GM12865 (cell line): ENCODE measurements at regions not wholly inside any gene's neighbourhood (a gene's known extent, or its start where the extent isn't known, plus 50 kb on each side); places are given as distances from the start of the nearest gene placed in this dataset.
A peak's percentile ranks its signal among the peaks of the same experiment; 100 is the strongest.

Experiments
- DNase-seq: peaks from one replicate; pipeline ENCODE4 v3.0.0; 2010; ENCODE audit warnings: low read depth
- H3K4me3 ChIP-seq: 2 replicates; pipeline ENCODE4 v1.5.1; 2011; ENCODE audit warnings: mild to moderate bottlenecking, low read depth, low read length, control low read depth
- TF ChIP-seq, protein P1 (sequence below): IDR thresholded peaks from 2 replicates; pipeline ENCODE4 v1.5.1; 2011; ENCODE audit warnings: low read length, control low read depth, low read depth, inconsistent platforms; ENCODE audit not compliant: insufficient read depth; ENCODE audit errors: missing control alignments

DNA sequence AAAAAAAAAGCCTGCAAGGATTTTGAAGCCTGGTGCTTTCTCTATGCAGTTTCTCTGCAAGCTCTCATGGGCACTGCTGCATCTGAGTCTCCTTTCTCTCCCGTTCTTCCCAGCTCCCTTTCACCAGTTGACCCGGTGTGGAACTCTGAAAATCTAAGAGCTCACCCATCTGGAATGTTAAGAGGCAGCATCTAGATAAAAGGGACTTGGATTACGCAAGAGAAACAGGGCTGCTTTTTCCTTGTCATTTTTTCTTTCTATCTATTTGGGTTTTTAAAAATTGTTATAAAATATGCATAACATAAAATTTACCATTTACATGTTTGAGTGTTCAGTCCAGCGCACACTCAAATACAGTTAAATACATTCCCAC is 95.2 kb upstream of the RPS6KA3 start:
- TF ChIP-seq, protein P1, sequence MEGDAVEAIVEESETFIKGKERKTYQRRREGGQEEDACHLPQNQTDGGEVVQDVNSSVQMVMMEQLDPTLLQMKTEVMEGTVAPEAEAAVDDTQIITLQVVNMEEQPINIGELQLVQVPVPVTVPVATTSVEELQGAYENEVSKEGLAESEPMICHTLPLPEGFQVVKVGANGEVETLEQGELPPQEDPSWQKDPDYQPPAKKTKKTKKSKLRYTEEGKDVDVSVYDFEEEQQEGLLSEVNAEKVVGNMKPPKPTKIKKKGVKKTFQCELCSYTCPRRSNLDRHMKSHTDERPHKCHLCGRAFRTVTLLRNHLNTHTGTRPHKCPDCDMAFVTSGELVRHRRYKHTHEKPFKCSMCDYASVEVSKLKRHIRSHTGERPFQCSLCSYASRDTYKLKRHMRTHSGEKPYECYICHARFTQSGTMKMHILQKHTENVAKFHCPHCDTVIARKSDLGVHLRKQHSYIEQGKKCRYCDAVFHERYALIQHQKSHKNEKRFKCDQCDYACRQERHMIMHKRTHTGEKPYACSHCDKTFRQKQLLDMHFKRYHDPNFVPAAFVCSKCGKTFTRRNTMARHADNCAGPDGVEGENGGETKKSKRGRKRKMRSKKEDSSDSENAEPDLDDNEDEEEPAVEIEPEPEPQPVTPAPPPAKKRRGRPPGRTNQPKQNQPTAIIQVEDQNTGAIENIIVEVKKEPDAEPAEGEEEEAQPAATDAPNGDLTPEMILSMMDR, result no peak
- no peak overlapping the region for H3K4me3 ChIP-seq
- no peak for DNase-seq

DNA sequence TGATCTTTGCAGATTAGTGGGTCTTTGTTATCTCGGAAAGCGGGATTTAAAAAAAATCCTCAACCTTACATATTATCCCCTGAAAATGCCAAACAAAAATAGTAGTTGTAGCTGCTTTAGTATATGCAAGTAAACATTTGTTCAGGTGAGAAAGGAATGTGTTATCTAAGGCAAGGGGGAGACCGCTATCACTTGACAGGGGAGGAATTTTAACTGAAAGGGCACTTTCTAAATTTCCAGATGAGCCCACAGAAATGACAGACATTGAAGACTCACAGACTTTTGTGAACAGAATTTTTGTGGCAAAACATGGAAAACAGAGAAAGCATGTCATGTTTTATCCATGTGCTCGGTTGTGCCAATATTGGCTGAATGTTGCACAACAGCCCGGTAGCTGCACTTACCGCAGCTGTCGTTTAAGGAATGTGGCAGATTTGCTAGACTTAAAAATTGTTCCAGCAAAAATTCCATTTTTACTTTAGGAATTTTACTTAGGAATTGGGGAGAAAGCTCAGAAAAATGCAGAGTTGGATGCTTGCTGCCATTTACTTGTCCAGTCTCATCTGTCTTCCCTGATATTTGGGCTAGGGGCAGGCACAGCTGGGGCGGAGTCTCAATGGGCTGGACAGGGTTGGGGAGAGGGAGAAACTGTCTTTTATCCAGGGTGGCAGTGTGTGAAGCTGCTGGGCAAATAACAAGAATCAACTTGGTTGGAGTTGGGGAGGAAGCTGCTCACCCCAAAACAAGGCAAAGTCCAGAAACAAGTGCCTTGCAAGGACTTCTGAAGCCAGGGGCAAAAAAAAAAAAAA is 94.6 kb upstream of the RPS6KA3 start:
- H3K4me3 ChIP-seq, result no peak overlapping the region
- TF ChIP-seq, protein P1, result no peak
- DNase-seq, result no peak

DNA sequence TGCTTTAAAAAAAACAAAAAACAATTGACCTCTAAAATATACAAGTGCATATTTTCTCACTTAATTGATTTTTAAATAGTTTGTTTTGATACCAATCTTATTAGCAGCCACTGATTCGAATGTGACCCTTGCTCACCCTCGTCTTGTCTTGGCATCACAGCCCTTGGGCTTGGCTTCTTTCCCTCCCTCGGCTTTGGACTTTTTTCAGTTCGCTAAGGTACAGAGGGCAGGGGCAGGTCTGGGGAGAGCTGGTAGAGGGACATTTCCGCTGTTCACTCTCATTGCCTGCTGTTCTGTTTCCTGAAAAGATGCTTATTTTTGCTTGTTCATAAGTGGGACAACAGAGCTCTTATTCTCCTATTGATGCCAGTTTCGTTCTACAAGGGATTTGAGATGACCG is 88.5 kb upstream of the RPS6KA3 start:
- no peak overlapping the region for H3K4me3 ChIP-seq
- TF ChIP-seq, protein P1, result no peak
- no peak for DNase-seq

DNA sequence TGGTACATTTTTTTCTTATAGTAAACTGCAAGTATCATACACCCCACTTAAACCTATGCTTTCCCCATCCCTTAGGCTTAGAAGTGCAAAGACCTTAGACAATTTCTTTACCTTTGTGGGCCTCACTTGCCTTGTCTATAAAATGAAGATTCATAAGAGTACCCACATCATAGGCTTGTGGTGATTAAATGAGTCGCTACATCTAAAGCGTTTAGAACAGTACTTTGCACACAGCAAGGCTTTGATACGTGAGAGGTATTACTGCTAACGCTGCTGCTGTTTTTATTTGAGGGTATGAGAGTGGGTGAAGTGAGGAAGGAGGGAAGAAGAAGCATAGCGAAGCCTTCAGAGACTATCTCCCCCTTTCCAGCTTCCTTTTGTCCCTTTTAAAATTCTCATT is 87.8 kb upstream of the RPS6KA3 start:
- H3K4me3 ChIP-seq, result no peak overlapping the region
- no peak for DNase-seq
- TF ChIP-seq, protein P1, result no peak

DNA sequence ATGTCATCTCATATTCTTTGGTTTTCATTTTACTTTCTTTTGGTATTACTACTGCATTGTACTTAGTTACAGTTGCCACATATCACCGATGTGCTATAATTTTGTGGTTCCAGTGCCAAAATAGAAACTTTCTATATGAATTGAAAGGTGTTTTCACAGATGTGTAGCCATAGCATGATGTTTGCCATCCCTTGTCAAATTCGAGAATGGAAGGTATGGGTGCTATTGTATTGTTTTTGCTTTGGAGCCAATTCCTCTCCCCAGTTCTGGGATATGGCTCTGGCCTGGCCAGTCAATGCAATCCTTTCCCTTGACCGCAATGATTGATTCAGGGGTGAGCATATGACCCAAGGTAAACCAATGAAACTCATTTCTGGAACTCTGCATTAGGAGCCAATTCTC is 86.2 kb upstream of the RPS6KA3 start:
- TF ChIP-seq, protein P1, result no peak
- peak; percentile 38 for DNase-seq
- no peak overlapping the region for H3K4me3 ChIP-seq

DNA sequence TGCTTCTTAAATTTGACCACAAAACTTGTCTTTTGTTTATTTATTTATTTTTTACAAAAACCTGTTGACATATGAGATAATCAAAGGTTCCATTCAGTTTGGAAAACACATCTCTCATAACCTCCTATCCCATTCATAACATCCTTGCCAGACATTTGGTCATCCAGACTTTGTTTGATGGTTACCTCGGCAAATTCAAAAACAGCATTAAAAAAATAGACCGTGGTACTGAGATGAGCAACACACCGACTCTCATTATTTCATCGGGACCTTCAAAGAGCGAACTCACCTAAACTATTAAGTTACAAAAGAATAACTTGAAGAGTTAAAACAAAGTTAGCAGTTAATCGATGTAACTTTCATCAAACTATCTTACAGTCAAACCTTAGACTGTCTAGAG is 85.8 kb upstream of the RPS6KA3 start:
- H3K4me3 ChIP-seq, result no peak overlapping the region
- TF ChIP-seq, protein P1, result no peak
- DNase-seq, result peak; percentile 3

DNA sequence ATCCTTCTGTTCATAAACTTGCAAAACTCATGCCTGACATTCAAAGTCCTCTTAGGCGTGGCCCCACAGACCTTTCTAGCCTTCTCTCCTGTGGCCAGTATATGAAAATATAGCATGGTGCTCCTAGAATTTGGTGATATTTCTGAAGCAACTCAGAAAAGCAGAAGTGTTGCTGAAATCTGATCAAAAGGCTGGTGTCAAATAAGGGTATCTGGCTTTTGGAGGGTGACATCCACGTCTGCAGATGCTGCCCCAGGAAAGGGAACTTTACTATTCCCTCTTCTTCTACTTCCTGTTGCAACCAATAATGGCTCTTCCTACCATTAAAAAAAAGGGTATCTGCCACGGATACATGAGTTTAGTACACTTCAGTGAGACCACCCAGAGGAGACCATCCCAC is 83.9 kb upstream of the RPS6KA3 start:
- TF ChIP-seq, protein P1, result no peak
- H3K4me3 ChIP-seq, result no peak overlapping the region
- DNase-seq, result no peak
